ENCODE measurements at regions not wholly inside any gene's neighbourhood (a gene's known extent, or its start where the extent isn't known, plus 50 kb on each side); places are given as distances from the start of the nearest gene placed in this dataset.

DNA sequence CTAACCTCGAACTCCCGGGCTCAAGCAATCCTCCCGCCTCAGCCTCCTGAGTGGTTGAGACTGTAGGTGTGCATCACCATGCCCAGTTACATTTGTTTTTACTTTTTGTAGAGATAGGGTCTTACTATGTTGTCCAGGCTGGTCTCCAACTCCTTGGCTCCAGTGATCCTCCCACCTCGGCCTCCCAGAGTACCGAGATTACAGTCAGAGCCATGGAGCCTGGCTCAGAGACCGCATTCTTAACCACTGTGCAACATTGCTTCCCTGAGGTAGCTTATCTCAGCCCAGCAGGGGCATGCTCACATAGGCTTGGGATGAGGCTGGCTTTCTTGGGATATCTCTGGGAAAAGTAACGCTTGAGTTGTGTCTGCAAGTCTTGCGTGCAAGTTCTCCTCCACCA is 99.7 kb downstream of the SPRY4 start:
- Histone ChIP-seq H3K27me3 (replicated peaks; ENCODE audit: insufficient read depth) (no peaks in the 10 kb centered on the region), H3K4me1 (ENCODE audit: insufficient read depth) (no peaks in the 10 kb centered on the region), H3K4me2 (ENCODE audit: unreplicated experiment) (no peak overlapping the region), H4K20me1 (ENCODE audit: insufficient read depth) (no peaks in the 10 kb centered on the region), H3K9me3 (ENCODE audit: low read depth) (no peaks in the 10 kb centered on the region), H3F3A (ENCODE audit: insufficient read depth) (no peaks in the 10 kb centered on the region), H3K9me2 (ENCODE audit: insufficient read depth) (no peaks in the 10 kb centered on the region), H3K27ac (no peak overlapping the region), H3K36me3 (ENCODE audit: low read depth) (no peaks in the 10 kb centered on the region), H3K9ac (no peak overlapping the region), H3K79me2 (ENCODE audit: insufficient read depth) (no peaks in the 10 kb centered on the region), H2AFZ (no peak overlapping the region), H3K4me3 (no peak overlapping the region)
- no peak for DNase-seq
- 91% methylated on average over 8 of the region's 8 CpGs for WGBS, 2 experiments (ENCODE audit: low coverage in 1 of 2, low lambda C conversion rate in 2 of 2, missing lambda C conversion rate in 2 of 2)
- no peak for TF ChIP-seq EZH2 (IDR thresholded peaks at IDR 0.05; ENCODE audit: insufficient read depth, poor library complexity, severe bottlenecking)
- TF ChIP-seq EZH2phosphoT487 (IDR thresholded peaks at IDR 0.05; ENCODE audit: insufficient read depth, low read depth), result no peak
- in situ Hi-C loops (cut with MboI), result no loop called here

DNA sequence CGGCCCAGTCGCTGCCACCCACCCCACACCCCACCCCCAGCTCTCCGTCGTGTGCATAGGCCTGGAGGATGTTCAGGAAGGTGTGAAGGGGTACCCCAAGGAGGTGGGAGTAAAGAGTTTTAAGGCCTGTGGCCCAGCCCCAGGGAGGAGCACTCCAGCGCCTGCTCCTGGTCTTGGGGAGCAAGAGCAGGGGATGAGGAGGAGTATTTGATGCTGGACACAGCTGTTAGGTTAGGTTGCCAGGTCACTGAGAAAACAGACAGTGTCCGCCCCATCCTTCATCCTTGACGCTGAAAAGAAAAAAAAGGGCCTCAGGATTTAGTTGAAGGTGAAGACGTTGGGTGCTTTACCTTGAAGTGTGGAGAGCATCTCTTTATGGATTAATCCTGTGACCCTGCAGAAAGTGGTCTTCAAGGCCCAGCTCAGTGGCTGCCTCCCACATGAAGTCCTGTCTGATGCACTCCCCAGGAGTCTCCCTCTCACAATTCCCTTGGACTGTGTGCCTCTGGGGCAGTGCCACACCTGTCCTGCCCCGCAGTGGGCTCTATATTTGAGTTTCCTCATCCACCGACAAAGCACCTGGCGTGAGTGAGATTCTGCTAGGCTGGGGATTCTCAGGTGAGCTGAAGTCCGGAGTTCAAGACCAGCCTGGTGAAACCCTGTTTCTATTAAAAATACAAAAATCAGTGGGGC is 101.8 kb downstream of the SPRY4 start:
- Histone ChIP-seq H3F3A (ENCODE audit: insufficient read depth) (no peaks in the 10 kb centered on the region), H3K4me3 (no peak overlapping the region), H3K27ac (no peak overlapping the region), H3K79me2 (ENCODE audit: insufficient read depth) (no peaks in the 10 kb centered on the region), H3K4me1 (ENCODE audit: insufficient read depth) (no peaks in the 10 kb centered on the region), H3K27me3 (replicated peaks; ENCODE audit: insufficient read depth) (no peaks in the 10 kb centered on the region), H3K9ac (no peak overlapping the region), H4K20me1 (ENCODE audit: insufficient read depth) (no peaks in the 10 kb centered on the region), H3K9me2 (ENCODE audit: insufficient read depth) (no peaks in the 10 kb centered on the region), H3K4me2 (ENCODE audit: unreplicated experiment) (no peak overlapping the region), H3K36me3 (ENCODE audit: low read depth) (no peaks in the 10 kb centered on the region), H3K9me3 (ENCODE audit: low read depth) (no peaks in the 10 kb centered on the region), H2AFZ (no peak overlapping the region)
- TF ChIP-seq EZH2 (IDR thresholded peaks at IDR 0.05; ENCODE audit: insufficient read depth, poor library complexity, severe bottlenecking), result no peak
- no peak for TF ChIP-seq EZH2phosphoT487 (IDR thresholded peaks at IDR 0.05; ENCODE audit: insufficient read depth, low read depth)
- in situ Hi-C loops (cut with MboI), result no loop called here
- WGBS, 2 experiments (ENCODE audit: low coverage in 1 of 2, low lambda C conversion rate in 2 of 2, missing lambda C conversion rate in 2 of 2), result 91 to 94% methylated on average over 12 of the region's 12 CpGs
- DNase-seq, result no peak

DNA sequence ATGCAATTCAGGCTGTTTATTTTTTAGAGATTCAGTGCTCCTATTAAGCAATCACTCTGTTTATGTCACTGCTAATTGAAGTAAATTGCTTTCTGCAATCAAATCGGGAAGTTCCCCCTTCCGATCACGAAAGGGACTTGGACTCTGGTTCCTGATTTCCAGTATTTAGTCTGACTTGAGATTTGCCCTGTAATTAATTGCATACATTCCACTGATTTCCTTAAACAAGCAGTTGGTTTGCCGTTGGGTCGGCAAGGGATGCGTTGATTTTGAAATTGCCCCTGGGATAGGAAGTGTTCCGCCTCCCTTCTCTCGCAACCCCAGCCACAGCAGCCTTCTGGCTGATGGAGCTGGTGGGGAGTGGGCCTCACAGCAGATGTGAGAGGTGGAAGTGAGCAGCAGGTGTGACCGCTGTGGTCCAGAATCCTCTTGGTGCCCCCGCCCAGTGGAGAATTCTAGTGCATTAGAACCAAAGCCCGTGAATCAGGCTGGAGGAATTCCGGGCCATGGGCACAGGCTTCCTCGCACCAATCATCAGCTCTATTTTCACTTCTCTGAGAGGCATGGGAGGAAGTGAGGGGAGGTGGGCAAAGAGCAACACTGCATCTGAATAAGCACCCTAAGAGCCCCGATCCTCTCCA is 102.5 kb downstream of the SPRY4 start:
- Histone ChIP-seq H3K4me1 (ENCODE audit: insufficient read depth) (no peaks in the 10 kb centered on the region), H3K4me3 (no peak overlapping the region), H3K9me3 (ENCODE audit: low read depth) (no peaks in the 10 kb centered on the region), H3K27ac (no peak overlapping the region), H2AFZ (no peak overlapping the region), H4K20me1 (ENCODE audit: insufficient read depth) (no peaks in the 10 kb centered on the region), H3K27me3 (replicated peaks; ENCODE audit: insufficient read depth) (no peaks in the 10 kb centered on the region), H3K9ac (no peak overlapping the region), H3K4me2 (ENCODE audit: unreplicated experiment) (no peak overlapping the region), H3K79me2 (ENCODE audit: insufficient read depth) (no peaks in the 10 kb centered on the region), H3K36me3 (ENCODE audit: low read depth) (no peaks in the 10 kb centered on the region), H3K9me2 (ENCODE audit: insufficient read depth) (no peaks in the 10 kb centered on the region), H3F3A (ENCODE audit: insufficient read depth) (no peaks in the 10 kb centered on the region)
- DNase-seq, result no peak
- in situ Hi-C loops (cut with MboI), result no loop called here
- TF ChIP-seq EZH2phosphoT487 (IDR thresholded peaks at IDR 0.05; ENCODE audit: insufficient read depth, low read depth) (no peak), EZH2 (IDR thresholded peaks at IDR 0.05; ENCODE audit: insufficient read depth, poor library complexity, severe bottlenecking) (no peak)
- 90 to 93% methylated on average over 14 of the region's 14 CpGs for WGBS, 2 experiments (ENCODE audit: low coverage in 1 of 2, low lambda C conversion rate in 2 of 2, missing lambda C conversion rate in 2 of 2)

DNA sequence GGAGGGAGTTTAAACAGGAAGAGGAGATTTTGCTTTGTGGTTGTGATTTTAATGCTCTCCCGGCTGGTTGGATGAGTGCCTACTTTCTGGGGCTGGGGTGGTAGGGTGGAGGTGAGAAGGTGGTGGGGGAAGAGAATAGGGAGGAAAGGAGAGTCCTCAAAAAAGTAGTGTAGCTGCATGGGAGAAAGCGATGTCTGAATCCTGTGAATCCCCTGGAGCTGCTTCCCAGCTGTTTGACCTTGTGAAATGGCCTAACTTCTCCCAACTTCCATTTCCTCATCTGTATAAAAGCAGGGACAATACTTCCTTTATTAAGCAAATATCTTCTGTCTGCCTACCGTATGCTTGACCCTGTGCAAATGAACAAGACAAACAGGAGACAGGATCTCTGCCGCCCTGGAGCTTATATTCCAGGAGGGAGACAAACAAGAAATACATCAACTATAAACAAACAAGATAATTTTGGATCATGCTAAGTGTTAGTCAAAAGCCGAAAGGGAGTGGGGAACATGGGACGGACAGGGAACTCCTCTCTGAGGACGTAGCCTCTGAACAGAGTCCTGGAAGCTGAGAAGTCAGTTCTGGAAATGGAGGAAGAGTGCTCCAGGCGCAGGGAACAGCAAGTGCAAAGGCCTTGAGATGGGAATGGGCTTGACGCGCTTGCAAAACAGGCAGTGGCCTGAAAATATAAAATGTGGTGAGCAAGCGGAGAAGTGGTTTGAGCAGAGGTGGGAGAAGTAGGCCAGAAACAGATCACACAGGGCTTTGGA is 103.5 kb downstream of the SPRY4 start:
- Histone ChIP-seq H3K9me3 (ENCODE audit: low read depth) (no peaks in the 10 kb centered on the region), H3F3A (ENCODE audit: insufficient read depth) (0 out of 2 replicates have a peak, but pooled peaks cover 8% of the 10 kb centered on the region), H3K79me2 (ENCODE audit: insufficient read depth) (no peaks in the 10 kb centered on the region), H3K4me1 (ENCODE audit: insufficient read depth) (peaks cover 7% of the 10 kb centered on the region), H3K27me3 (replicated peaks; ENCODE audit: insufficient read depth) (no peaks in the 10 kb centered on the region), H3K36me3 (ENCODE audit: low read depth) (no peaks in the 10 kb centered on the region), H3K27ac (no peak overlapping the region), H4K20me1 (ENCODE audit: insufficient read depth) (no peaks in the 10 kb centered on the region), H3K9me2 (ENCODE audit: insufficient read depth) (no peaks in the 10 kb centered on the region), H2AFZ (no peak overlapping the region), H3K4me3 (no peak overlapping the region), H3K4me2 (ENCODE audit: unreplicated experiment) (no peak overlapping the region), H3K9ac (no peak overlapping the region)
- WGBS, 2 experiments (ENCODE audit: low coverage in 1 of 2, low lambda C conversion rate in 2 of 2, missing lambda C conversion rate in 2 of 2), result 92 to 93% methylated on average over 11 of the region's 11 CpGs
- no peak for TF ChIP-seq EZH2phosphoT487 (IDR thresholded peaks at IDR 0.05; ENCODE audit: insufficient read depth, low read depth)
- TF ChIP-seq EZH2 (IDR thresholded peaks at IDR 0.05; ENCODE audit: insufficient read depth, poor library complexity, severe bottlenecking), result no peak
- in situ Hi-C loops (cut with MboI), result no loop called here
- no peak for DNase-seq
